Skeletal muscle tissue (tissue), 3 donors: ENCODE measurements at regions not wholly inside any gene's neighbourhood (a gene's known extent, or its start where the extent isn't known, plus 50 kb on each side); places are given as distances from the start of the nearest gene placed in this dataset.

ENCODE experiments used
- H3K27ac ChIP-seq: one replicate; pipeline ENCODE4 v1.7.0; 2013; ENCODE audit warnings: mild to moderate bottlenecking, low read depth, low read length, inconsistent platforms
- H3K27me3 ChIP-seq, 3 donors: one replicate each; pipeline ENCODE4 v1.7.0; 2013; ENCODE audit warnings: low read length in 3 of 3; ENCODE audit not compliant: control insufficient read depth in 3 of 3, insufficient read depth in 3 of 3
- H3K36me3 ChIP-seq, 3 donors: one replicate each; pipeline ENCODE4 v1.7.0; 2013; ENCODE audit warnings: low read length in 3 of 3; ENCODE audit not compliant: control insufficient read depth in 3 of 3, insufficient read depth in 3 of 3
- H3K4me1 ChIP-seq, 3 donors: one replicate each; pipeline ENCODE4 v1.7.0; 2013; ENCODE audit warnings: low read length in 3 of 3, mild to moderate bottlenecking in 3 of 3; ENCODE audit not compliant: control insufficient read depth in 3 of 3, insufficient read depth in 3 of 3
- H3K4me3 ChIP-seq, 3 donors: one replicate each; pipeline ENCODE4 v1.7.0; 2013; ENCODE audit warnings: low read length in 3 of 3
- H3K9ac ChIP-seq, 3 donors: one replicate each; pipeline ENCODE4 v1.7.0; 2013; ENCODE audit warnings: low read length in 3 of 3, mild to moderate bottlenecking in 3 of 3, moderate library complexity in 2 of 3, low read depth in 1 of 3
- H3K9me3 ChIP-seq, 3 donors: one replicate each; pipeline ENCODE4 v1.7.0; 2013; ENCODE audit warnings: low read length in 3 of 3; ENCODE audit not compliant: control insufficient read depth in 3 of 3
- donor health status: Osteomylitis.

DNA sequence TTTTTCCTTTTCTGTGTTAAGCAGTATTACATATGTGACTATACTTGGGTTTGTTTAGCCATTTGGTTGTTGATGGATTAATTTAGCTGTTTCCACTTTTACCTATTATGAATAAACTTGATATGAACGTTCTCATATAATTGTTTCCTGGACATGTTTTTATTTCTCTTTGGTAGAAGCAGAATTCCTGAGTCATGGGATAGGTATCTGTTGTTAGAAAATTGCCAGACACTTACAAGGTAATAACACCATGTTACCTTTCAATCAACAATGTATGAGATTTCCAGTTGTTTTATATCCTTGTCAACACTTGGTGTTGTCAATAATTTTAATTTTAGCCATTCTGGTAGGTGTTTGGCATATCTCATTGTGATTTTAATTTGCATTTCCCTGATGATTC lies 475.4 kb downstream of the IGSF11 start:
- Histone ChIP-seq H3K9ac (no peak overlapping the region), H3K9me3 (no peaks in the 10 kb centered on the region), H3K27ac (no peak overlapping the region), H3K4me3 (no peak overlapping the region), H3K27me3 (no peaks in the 10 kb centered on the region), H3K36me3 (no peaks in the 10 kb centered on the region), H3K4me1 (no peaks in the 10 kb centered on the region)

DNA sequence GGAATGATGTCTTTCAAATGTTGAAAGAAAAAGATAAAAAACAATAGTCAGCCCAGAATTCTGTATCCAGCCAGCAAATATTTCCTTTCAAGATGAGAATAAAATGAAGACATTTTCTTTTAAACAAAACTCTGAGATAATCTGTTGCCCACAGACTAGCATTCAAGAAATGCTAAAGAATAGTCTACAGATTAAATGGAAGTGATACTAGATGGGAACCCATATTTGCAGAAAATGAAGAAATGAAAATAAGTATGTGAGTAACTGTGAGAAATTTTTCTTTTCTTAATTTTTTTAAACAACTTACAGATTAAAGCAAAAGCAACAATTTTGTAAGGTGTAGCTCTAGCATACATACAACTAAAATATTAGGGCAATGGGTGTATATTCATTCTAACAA lies 469.8 kb downstream of the IGSF11 start:
- H3K9me3 ChIP-seq = no peaks in the 10 kb centered on the region
- no peak overlapping the region for H3K4me3 ChIP-seq
- H3K36me3 ChIP-seq = no peaks in the 10 kb centered on the region
- H3K4me1 ChIP-seq = no peaks in the 10 kb centered on the region
- no peak overlapping the region for H3K27ac ChIP-seq
- no peak overlapping the region for H3K9ac ChIP-seq
- H3K27me3 ChIP-seq = no peaks in the 10 kb centered on the region

DNA sequence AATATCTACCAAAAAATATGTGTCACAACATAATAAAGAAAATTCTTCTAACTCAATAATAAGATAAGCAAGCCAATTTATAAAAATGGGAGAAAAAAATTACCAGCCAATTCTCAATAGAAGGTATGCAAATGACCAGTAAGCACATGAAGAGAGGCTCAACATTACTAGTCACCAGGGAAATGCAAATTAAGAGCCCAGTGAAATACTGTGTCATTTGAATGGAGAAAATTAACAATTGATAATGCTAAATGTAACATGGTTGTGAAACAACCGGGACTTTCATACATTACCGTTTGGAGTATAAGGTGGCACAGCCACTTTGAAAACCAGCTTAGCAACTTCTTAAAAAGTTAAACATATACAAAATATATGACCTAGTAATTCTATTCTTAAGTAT lies 460.7 kb downstream of the IGSF11 start:
- Histone ChIP-seq H3K36me3 (no peaks in the 10 kb centered on the region), H3K9me3 (no peaks in the 10 kb centered on the region), H3K4me1 (no peaks in the 10 kb centered on the region), H3K4me3 (no peak overlapping the region), H3K27ac (no peak overlapping the region), H3K27me3 (no peaks in the 10 kb centered on the region), H3K9ac (no peak overlapping the region)

DNA sequence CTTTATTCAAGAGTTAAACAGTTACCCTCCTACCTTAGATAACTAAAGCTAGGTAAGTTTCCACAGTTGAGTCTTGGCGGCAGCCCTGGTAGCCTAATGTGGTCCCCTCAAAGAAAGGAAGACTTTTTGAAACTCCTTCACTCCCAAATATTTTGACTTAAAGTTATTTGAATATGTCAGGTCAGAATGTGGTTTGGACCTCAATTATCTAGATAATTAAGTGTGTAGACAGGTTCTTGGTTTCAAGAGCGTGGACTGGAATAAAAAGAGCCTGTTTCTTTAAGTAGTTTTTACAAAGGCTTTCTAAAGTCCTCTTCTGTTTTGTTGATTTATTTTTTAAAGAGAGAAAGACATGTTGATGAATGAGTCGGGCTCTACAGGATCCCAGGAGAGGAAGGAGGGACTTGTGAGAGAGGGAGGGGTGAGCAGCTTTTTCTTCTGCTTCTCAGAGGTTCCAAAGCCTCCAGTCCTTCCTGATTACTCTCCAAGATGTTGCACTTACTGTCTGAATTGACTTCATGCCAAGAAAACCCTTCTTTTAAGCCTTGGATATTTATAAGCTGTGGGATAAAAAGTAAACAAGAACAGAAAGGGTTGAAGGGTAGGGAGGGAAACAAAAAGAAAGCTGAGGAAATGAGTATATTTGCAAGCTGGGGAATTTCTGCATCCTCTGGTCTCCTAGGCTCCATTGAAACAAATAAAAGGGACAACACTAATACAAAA lies 457.4 kb downstream of the IGSF11 start:
- Histone ChIP-seq H3K4me1 (no peaks in the 10 kb centered on the region), H3K9me3 (no peaks in the 10 kb centered on the region), H3K27ac (no peak overlapping the region), H3K4me3 (no peak overlapping the region), H3K9ac (no peak overlapping the region), H3K27me3 (no peaks in the 10 kb centered on the region), H3K36me3 (no peaks in the 10 kb centered on the region)

DNA sequence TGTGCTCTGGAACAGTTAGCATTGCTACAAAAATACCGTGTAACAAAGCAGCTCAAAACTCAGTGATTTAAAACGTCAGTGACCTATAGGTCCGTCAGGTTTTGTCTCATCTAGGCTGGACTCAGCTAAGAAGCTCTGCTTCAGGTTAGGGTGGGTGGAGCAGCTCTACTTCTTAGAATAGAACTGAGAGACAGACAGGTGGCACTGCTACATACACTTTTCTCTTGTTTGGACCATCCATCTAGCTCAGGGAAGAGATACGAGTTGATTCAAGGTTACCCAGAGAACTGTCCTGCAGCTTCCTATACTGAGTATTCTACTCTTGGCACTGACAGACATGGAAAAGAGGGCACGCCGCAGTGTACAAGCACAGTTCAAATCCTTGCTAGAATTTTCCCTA lies 456.1 kb downstream of the IGSF11 start:
- no peaks in the 10 kb centered on the region for H3K9me3 ChIP-seq
- no peaks in the 10 kb centered on the region for H3K36me3 ChIP-seq
- no peaks in the 10 kb centered on the region for H3K4me1 ChIP-seq
- no peaks in the 10 kb centered on the region for H3K27me3 ChIP-seq
- no peak overlapping the region for H3K27ac ChIP-seq
- no peak overlapping the region for H3K4me3 ChIP-seq
- H3K9ac ChIP-seq = no peak overlapping the region

DNA sequence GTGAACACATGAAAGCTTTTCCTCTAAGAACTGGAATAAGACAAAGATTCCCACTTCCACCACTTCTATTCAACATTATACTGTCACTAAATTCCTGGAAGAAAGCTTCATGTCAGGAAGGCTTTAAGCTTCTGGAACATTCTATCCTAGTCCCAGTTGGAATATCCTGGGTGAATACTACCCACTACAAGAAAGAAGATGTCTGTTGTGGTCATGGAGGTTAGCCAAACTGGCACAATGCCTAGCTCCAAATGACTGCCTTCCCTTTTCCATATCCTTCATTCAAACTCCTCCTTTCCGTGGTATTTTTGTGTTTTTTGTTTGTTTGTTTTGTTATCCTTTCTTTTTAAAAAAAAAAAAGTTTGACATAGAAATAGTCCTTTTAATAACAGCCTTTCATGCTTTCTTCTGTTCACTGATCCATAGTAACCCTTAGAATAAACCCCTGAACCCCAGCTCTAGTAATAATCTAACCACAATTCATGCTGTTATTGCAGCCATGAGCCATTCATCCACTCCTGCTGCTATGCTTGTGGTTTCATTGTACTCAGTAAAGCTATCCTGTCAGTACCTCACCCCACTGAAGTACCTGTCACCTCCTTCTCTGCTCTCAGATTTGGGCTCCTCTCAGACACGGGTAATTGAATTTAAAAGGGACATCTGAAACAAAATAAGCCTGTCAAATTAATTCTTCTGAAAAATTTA lies 447.5 kb downstream of the IGSF11 start:
- Histone ChIP-seq H3K36me3 (no peaks in the 10 kb centered on the region), H3K4me3 (no peak overlapping the region), H3K27me3 (no peaks in the 10 kb centered on the region), H3K27ac (no peak overlapping the region), H3K4me1 (no peaks in the 10 kb centered on the region), H3K9me3 (no peaks in the 10 kb centered on the region), H3K9ac (no peak overlapping the region)

DNA sequence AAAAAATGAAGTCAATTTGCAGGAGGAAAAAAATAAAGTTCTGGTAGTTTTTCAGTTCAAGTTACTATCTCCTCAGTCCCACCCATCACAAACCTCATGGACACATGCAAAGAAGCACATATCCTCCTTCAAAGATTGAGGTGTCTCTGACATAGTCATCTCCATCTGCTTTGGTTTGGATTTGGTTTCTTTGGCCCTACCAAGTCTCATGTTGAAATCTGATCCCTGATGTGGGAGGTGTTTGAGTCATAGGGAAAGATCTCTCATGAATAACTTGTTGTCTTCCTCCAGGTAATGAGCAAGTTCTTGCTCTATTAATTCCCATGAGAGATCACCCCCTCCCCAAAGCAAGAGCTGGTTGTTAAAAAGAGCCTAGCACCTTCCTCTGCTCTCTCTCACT lies 446.8 kb downstream of the IGSF11 start:
- no peaks in the 10 kb centered on the region for H3K4me1 ChIP-seq

DNA sequence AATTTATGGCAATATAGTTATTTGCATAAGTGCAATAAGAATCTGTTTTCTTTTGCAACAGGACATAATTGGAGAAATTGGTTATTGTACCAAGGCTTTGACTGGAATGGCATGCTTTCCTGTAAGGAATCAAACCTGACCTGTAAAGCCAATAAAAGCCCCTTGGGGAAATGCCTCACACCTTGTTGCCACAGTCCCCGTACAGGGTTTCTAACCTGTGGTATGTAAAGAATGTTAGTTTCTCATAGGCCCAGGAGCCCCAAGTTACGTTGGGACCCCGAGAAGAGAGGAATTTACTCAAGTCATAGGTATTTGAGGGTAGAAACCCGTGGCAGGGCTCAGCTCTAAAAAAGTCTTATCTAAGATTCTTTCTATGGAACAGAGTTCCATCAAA lies 441.4 kb downstream of the IGSF11 start:
- H3K9ac ChIP-seq = no peak overlapping the region
- H3K9me3 ChIP-seq = peaks cover 0 to 2% (median 0%) of the 10 kb centered on the region in 3 donors
- no peaks in the 10 kb centered on the region for H3K27me3 ChIP-seq
- H3K36me3 ChIP-seq = no peaks in the 10 kb centered on the region
- H3K4me1 ChIP-seq = no peaks in the 10 kb centered on the region
- H3K27ac ChIP-seq = no peak overlapping the region
- no peak overlapping the region for H3K4me3 ChIP-seq

More for the DNA sequence above, 446.8 kb downstream of the IGSF11 start:
- Histone ChIP-seq H3K27ac (no peak overlapping the region), H3K36me3 (no peaks in the 10 kb centered on the region), H3K4me3 (no peak overlapping the region), H3K27me3 (no peaks in the 10 kb centered on the region), H3K9ac (no peak overlapping the region), H3K9me3 (no peaks in the 10 kb centered on the region)

DNA sequence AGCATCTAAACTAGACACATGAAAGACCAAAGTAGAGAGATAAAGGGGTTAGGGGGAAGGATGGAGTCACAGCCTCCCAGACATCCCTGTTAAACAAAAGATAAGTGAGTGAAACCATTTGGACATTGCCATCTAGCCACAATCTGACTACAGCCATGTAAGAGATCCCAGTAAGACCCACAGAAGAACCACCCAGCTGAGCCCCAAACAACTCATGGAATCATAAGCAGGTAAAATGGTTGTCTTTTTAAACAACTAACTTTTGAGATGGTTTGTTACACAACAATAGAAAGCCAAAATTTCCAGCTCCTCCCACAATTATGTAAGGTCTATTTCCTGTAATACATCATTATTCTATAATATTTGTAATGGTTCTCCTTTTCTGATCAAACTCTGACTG lies 437.5 kb downstream of the IGSF11 start:
- no peaks in the 10 kb centered on the region for H3K4me1 ChIP-seq
- no peaks in the 10 kb centered on the region for H3K36me3 ChIP-seq
- H3K27me3 ChIP-seq = no peaks in the 10 kb centered on the region
- H3K9ac ChIP-seq = no peak overlapping the region
- peaks cover 0 to 2% (median 0%) of the 10 kb centered on the region in 3 donors for H3K9me3 ChIP-seq
- no peak overlapping the region for H3K27ac ChIP-seq
- no peak overlapping the region for H3K4me3 ChIP-seq

DNA sequence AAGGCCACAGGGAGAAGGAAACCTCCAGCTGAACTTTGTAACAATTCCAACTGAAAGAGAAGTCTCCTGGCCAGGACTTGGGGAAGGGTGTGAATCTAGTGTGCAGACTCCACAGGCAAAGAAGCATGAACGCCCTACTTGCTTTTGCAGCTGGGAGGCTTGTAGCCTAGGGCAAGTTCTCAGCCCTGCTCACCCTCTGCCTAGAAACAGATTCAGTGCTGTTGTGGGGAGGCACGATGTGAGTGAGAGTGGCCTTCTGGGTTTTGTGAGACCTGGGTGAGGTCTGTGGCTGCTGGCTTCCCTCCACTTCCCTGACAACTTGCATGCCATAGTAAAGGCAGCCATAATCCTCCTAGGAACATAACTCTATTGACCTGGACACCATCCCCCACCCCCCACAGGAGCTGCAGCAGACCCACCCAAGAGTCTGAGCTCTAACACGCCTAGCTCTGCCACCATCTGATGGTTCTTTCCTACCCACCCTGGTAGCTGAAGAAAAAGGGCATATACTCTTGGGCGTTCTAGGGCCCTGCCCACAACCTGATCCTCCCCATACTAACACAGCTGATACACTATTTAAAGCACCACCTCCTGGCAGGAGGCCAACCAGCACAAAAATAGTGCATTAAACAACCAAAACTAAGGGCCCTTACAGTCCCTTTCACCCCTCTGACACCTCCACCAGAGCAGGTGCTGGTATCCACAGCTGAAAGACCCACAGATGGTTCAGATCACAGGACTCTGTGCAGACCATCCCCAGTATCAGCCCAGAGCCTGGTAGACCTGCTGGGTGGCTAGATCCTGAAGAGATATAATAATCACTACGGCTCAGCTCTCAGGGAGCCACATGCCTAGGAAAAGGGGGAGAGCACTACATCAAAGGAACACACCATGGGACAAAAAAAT lies 426.5 kb downstream of the IGSF11 start:
- H3K4me1 ChIP-seq = no peaks in the 10 kb centered on the region

More for the DNA sequence above, 426.5 kb downstream of the IGSF11 start:
- H3K36me3 ChIP-seq = no peaks in the 10 kb centered on the region
- H3K27ac ChIP-seq = no peak overlapping the region
- H3K9ac ChIP-seq = no peak overlapping the region
- no peak overlapping the region for H3K4me3 ChIP-seq
- no peaks in the 10 kb centered on the region for H3K27me3 ChIP-seq
- H3K9me3 ChIP-seq = peaks cover 0 to 2% (median 0%) of the 10 kb centered on the region in 3 donors
